H9 (cell line): ENCODE measurements at regions not wholly inside any gene's neighbourhood (a gene's known extent, or its start where the extent isn't known, plus 50 kb on each side); places are given as distances from the start of the nearest gene placed in this dataset.

Experiments
- DNase-seq: peaks from one replicate; pipeline ENCODE4 v3.0.0-alpha.2; 2017
- H2AFZ ChIP-seq: one replicate; pipeline ENCODE4 v1.6.1; 2013; ENCODE audit warnings: mild to moderate bottlenecking, low read length, control low read depth, moderate library complexity
- H2AK5ac ChIP-seq: 2 replicates; pipeline ENCODE4 v1.6.1; 2013; ENCODE audit warnings: low read length, control low read depth, mixed read lengths; ENCODE audit not compliant: insufficient read length
- H2BK120ac ChIP-seq: one replicate; pipeline ENCODE4 v1.6.1; 2013; ENCODE audit warnings: low read depth, mild to moderate bottlenecking, low read length, control low read depth, inconsistent platforms; ENCODE audit not compliant: poor library complexity, severe bottlenecking
- H2BK12ac ChIP-seq: 2 replicates; pipeline ENCODE4 v1.6.1; 2013; ENCODE audit warnings: low read length, control low read depth, mixed read lengths, low read depth; ENCODE audit not compliant: insufficient read length
- H2BK15ac ChIP-seq: 2 replicates; pipeline ENCODE4 v1.6.1; 2013; ENCODE audit warnings: low read depth, low read length, control low read depth
- H2BK20ac ChIP-seq: one replicate; pipeline ENCODE4 v1.6.1; 2013; ENCODE audit warnings: low read depth, mild to moderate bottlenecking, low read length, control low read depth, inconsistent platforms; ENCODE audit not compliant: poor library complexity, severe bottlenecking
- H2BK5ac ChIP-seq: 2 replicates; pipeline ENCODE4 v1.6.1; 2013; ENCODE audit warnings: low read length, control low read depth, mixed read lengths; ENCODE audit not compliant: insufficient read length
- H3K14ac ChIP-seq: 2 replicates; pipeline ENCODE4 v1.6.1; 2013; ENCODE audit warnings: low read length, control low read depth; ENCODE audit not compliant: insufficient read depth
- H3K18ac ChIP-seq: 2 replicates; pipeline ENCODE4 v1.6.1; 2013; ENCODE audit warnings: low read depth, mild to moderate bottlenecking, mixed read lengths, low read length, control low read depth; ENCODE audit not compliant: insufficient read length
- H3K23ac ChIP-seq: 2 replicates; pipeline ENCODE4 v1.6.1; 2013; ENCODE audit warnings: low read length, control low read depth, mixed read lengths, low read depth; ENCODE audit not compliant: insufficient read length
- H3K23me2 ChIP-seq: 2 replicates; pipeline ENCODE4 v1.6.1; 2013; ENCODE audit warnings: low read depth, mild to moderate bottlenecking, mixed read lengths, low read length, control low read depth; ENCODE audit not compliant: insufficient read length, poor library complexity, severe bottlenecking
- H3K27ac ChIP-seq: 2 replicates; pipeline ENCODE4 v1.5.1; 2013; ENCODE audit warnings: low read length, control low read depth, mixed read lengths, low read depth; ENCODE audit not compliant: insufficient read length
- H3K27me3 ChIP-seq: 2 replicates; pipeline ENCODE4 v1.6.1; 2013; ENCODE audit warnings: low read length, control low read depth, inconsistent platforms; ENCODE audit not compliant: insufficient read depth
- H3K4ac ChIP-seq: 2 replicates; pipeline ENCODE4 v1.6.1; 2013; ENCODE audit warnings: low read depth, mild to moderate bottlenecking, control low read depth, inconsistent platforms, low read length, moderate library complexity
- H3K4me1 ChIP-seq: 2 replicates; pipeline ENCODE4 v1.6.1; 2013; ENCODE audit warnings: low read length, control low read depth, inconsistent platforms; ENCODE audit not compliant: insufficient read depth
- H3K4me2 ChIP-seq: 2 replicates; pipeline ENCODE4 v1.6.1; 2013; ENCODE audit warnings: low read length, control low read depth, mixed read lengths; ENCODE audit not compliant: insufficient read length, insufficient read depth
- H3K56ac ChIP-seq: 2 replicates; pipeline ENCODE4 v1.6.1; 2013; ENCODE audit warnings: low read depth, mild to moderate bottlenecking, mixed read lengths, low read length, control low read depth; ENCODE audit not compliant: insufficient read length
- H3K79me1 ChIP-seq: 2 replicates; pipeline ENCODE4 v1.6.1; 2013; ENCODE audit warnings: low read depth, mild to moderate bottlenecking, moderate library complexity, low read length, control low read depth, inconsistent platforms; ENCODE audit not compliant: insufficient read depth, poor library complexity, severe bottlenecking
- H3K79me2 ChIP-seq: 2 replicates; pipeline ENCODE4 v1.6.1; 2013; ENCODE audit warnings: low read length, control low read depth, inconsistent platforms; ENCODE audit not compliant: insufficient read depth
- H3K9ac ChIP-seq: 2 replicates; pipeline ENCODE4 v1.6.1; 2013; ENCODE audit warnings: low read length, control low read depth, mixed read lengths; ENCODE audit not compliant: insufficient read length; ENCODE audit errors: extremely low read depth
- H3K9me3 ChIP-seq: one replicate; pipeline ENCODE4 v1.6.1; 2013; ENCODE audit warnings: low read depth, low read length, inconsistent platforms; ENCODE audit not compliant: control insufficient read depth
- H3T11ph ChIP-seq: one replicate; pipeline ENCODE4 v1.6.1; 2013; ENCODE audit warnings: mild to moderate bottlenecking, low read length, control low read depth, inconsistent platforms
- H4K20me1 ChIP-seq: one replicate; pipeline ENCODE4 v1.6.1; 2013; ENCODE audit not compliant: control insufficient read depth, insufficient read length, insufficient read depth
- H4K5ac ChIP-seq: 2 replicates; pipeline ENCODE4 v1.6.1; 2013; ENCODE audit warnings: low read depth, mild to moderate bottlenecking, mixed read lengths, low read length, control low read depth; ENCODE audit not compliant: insufficient read length
- H4K8ac ChIP-seq: replicated peaks from 2 replicates; pipeline ENCODE4 v1.6.1; 2013; ENCODE audit warnings: low read length, control low read depth, mixed read lengths, low read depth; ENCODE audit not compliant: insufficient read length
- H4K91ac ChIP-seq: 2 replicates; pipeline ENCODE4 v1.6.1; 2013; ENCODE audit warnings: low read depth, mild to moderate bottlenecking, moderate library complexity, mixed read lengths, low read length, control low read depth; ENCODE audit not compliant: insufficient read length
- H3K27ac Mint-ChIP-seq, 3 experiments: 2 replicates in 2 of 3; 3 replicates in 1 of 3; pipeline ENCODE4 v1.8.0; 2020 to 2021; ENCODE audit warnings: mixed read lengths in 3 of 3, mild to moderate bottlenecking in 1 of 3, moderate library complexity in 1 of 3
- H3K27me3 Mint-ChIP-seq: 2 replicates; pipeline ENCODE4 v1.8.0; 2021; ENCODE audit warnings: low read depth, mild to moderate bottlenecking, moderate library complexity, mixed read lengths
- H3K36me3 Mint-ChIP-seq, 3 experiments: 2 replicates in 2 of 3; 3 replicates in 1 of 3; pipeline ENCODE4 v1.8.0; 2020 to 2021; ENCODE audit warnings: low read depth in 3 of 3, mixed read lengths in 3 of 3; ENCODE audit not compliant: insufficient read depth in 1 of 3
- H3K4me1 Mint-ChIP-seq, 2 experiments: 2 replicates each; pipeline ENCODE4 v1.8.0; 2020; ENCODE audit warnings: mixed read lengths in 2 of 2
- H3K4me3 Mint-ChIP-seq, 2 experiments: 2 replicates in 1 of 2; 3 replicates in 1 of 2; pipeline ENCODE4 v1.8.0; 2020 to 2021; ENCODE audit warnings: mild to moderate bottlenecking in 2 of 2, mixed read lengths in 2 of 2, moderate library complexity in 1 of 2
- H3K9me3 Mint-ChIP-seq, 2 experiments: 2 replicates in 1 of 2; 3 replicates in 1 of 2; pipeline ENCODE4 v1.8.0; 2020; ENCODE audit warnings: mild to moderate bottlenecking in 2 of 2, mixed read lengths in 2 of 2, moderate library complexity in 1 of 2
- CTCF ChIP-seq: fragments of 200-600 bp; sonication (generic); conservative IDR thresholded peaks from 3 replicates; pipeline ENCODE4 v1.8.0; 2021; ENCODE audit warnings: antibody characterized with exemption, mild to moderate bottlenecking
- WGBS: extraction: QIAGEN DNeasy Blood & Tissue Kit; methylation state at CpG from one replicate; pipeline ENCODE4 v1.1.7; 2013; ENCODE audit warnings: missing lambda C conversion rate, low lambda C conversion rate, mixed read lengths; ENCODE audit not compliant: insufficient read length; ENCODE audit errors: extremely low coverage; 5-methylcytosine and 5-hydroxymethylcytosine counted together

GRCh38 chr3:59235634-59236012 is 185.8 kb upstream of the CFAP20DC start:
- no peak overlapping the region for H4K8ac ChIP-seq
- no peak for DNase-seq
- no peaks in the 10 kb centered on the region for H3K27me3 ChIP-seq
- no peak overlapping the region for H2AK5ac ChIP-seq
- Mint-ChIP-seq H3K27me3 (no peaks in the 10 kb centered on the region), H3K9me3 (peaks cover 14 to 18% of the 10 kb centered on the region in 2 experiments), H3K4me3 (no peak overlapping the region), H3K36me3 (peaks cover 3 to 8% (median 8%) of the 10 kb centered on the region in 3 experiments; a peak in 6 of 7 replicates), H3K27ac (no peak overlapping the region), H3K4me1 (no peaks in the 10 kb centered on the region)
- H3K56ac ChIP-seq, result no peak overlapping the region
- no CpG with 5 or more reads among the region's 3 CpGs for WGBS
- no peak overlapping the region for H2BK120ac ChIP-seq
- no peak for TF ChIP-seq CTCF
- no peaks in the 10 kb centered on the region for H3K23me2 ChIP-seq
- no peaks in the 10 kb centered on the region for H3K79me1 ChIP-seq
- H3K9ac ChIP-seq, result no peak overlapping the region
- no peak overlapping the region for H3K18ac ChIP-seq
- H3K4ac ChIP-seq, result no peak overlapping the region
- H3K23ac ChIP-seq, result no peak overlapping the region
- no peak overlapping the region for H3K4me2 ChIP-seq
- no peak overlapping the region for H3K27ac ChIP-seq
- H2BK15ac ChIP-seq, result no peak overlapping the region
- no peaks in the 10 kb centered on the region for H3K79me2 ChIP-seq
- no peak overlapping the region for H4K91ac ChIP-seq
- no peak overlapping the region for H3K14ac ChIP-seq
- H2BK12ac ChIP-seq, result no peak overlapping the region
- no peaks in the 10 kb centered on the region for H3K4me1 ChIP-seq
- no peaks in the 10 kb centered on the region for H4K20me1 ChIP-seq
- H2BK5ac ChIP-seq, result no peak overlapping the region
- H2AFZ ChIP-seq, result no peak overlapping the region
- no peak overlapping the region for H4K5ac ChIP-seq
- no peaks in the 10 kb centered on the region for H3K9me3 ChIP-seq
- no peak overlapping the region for H2BK20ac ChIP-seq
- H3T11ph ChIP-seq, result no peak overlapping the region
